ENCODE measurements at regions not wholly inside any gene's neighbourhood (a gene's known extent, or its start where the extent isn't known, plus 50 kb on each side); places are given as distances from the start of the nearest gene placed in this dataset.

GRCh38 chr3:161781381-161781780 lies 284.8 kb downstream of the OTOL1 start:
- TF ChIP-seq CHD2 (IDR thresholded peaks at IDR 0.05; ENCODE audit: low read length, partially characterized antibody) (no peak), CTCF (IDR thresholded peaks at IDR 0.05) (no peak), RAD21 (conservative IDR thresholded peaks at IDR 0.05 in 1 of 2, IDR thresholded peaks at IDR 0.05 in 1 of 2) (no peak), POLR2A (IDR thresholded peaks at IDR 0.05; ENCODE audit: low read length) (no peak), MYC (IDR thresholded peaks at IDR 0.05; ENCODE audit: borderline replicate concordance, low read length) (no peak)

Data from A549 (cell line).